Neural cell (in vitro differentiated cells): ENCODE measurements at regions not wholly inside any gene's neighbourhood (a gene's known extent, or its start where the extent isn't known, plus 50 kb on each side); places are given as distances from the start of the nearest gene placed in this dataset.

Experiments
- EP300 ChIP-seq: fragments of 450-650 bp; conservative IDR thresholded peaks from 2 replicates; pipeline ENCODE4 v1.6.1; 2014; ENCODE audit warnings: antibody characterized with exemption, mild to moderate bottlenecking, moderate library complexity; ENCODE audit not compliant: poor library complexity, severe bottlenecking
- EZH2 ChIP-seq: fragments of 200-600, 300-800 bp; shearing (Covaris generic), sonication (generic); IDR thresholded peaks from 2 replicates; pipeline ENCODE4 v1.6.1; 2014; ENCODE audit warnings: antibody characterized with exemption, low read length, borderline replicate concordance, mild to moderate bottlenecking; ENCODE audit not compliant: insufficient read depth, poor library complexity, severe bottlenecking
- POLR2AphosphoS5 ChIP-seq: IDR thresholded peaks from 2 replicates; pipeline ENCODE4 v1.6.1; 2012
- RAD21 ChIP-seq: fragments of 450-650 bp; conservative IDR thresholded peaks from 2 replicates; pipeline ENCODE4 v1.6.1; 2014; ENCODE audit warnings: antibody characterized with exemption, mild to moderate bottlenecking, moderate library complexity
- SMC3 ChIP-seq: fragments of 450-650 bp; conservative IDR thresholded peaks from 2 replicates; pipeline ENCODE4 v1.6.1; 2014; ENCODE audit warnings: antibody characterized with exemption, mild to moderate bottlenecking, moderate library complexity; ENCODE audit not compliant: poor library complexity
- TAF1 ChIP-seq: IDR thresholded peaks from 2 replicates; pipeline ENCODE4 v1.6.1; 2012; ENCODE audit warnings: low read depth
- TF ChIP-seq, protein P1 (sequence below): fragments of 450-650 bp; IDR thresholded peaks from 2 replicates; pipeline ENCODE4 v1.5.1; 2014; ENCODE audit warnings: antibody characterized with exemption, mild to moderate bottlenecking, moderate library complexity; ENCODE audit not compliant: poor library complexity, severe bottlenecking
- TF ChIP-seq, protein P2 (sequence below): IDR thresholded peaks from 2 replicates; pipeline ENCODE4 v1.6.1; 2012; ENCODE audit warnings: borderline replicate concordance

DNA sequence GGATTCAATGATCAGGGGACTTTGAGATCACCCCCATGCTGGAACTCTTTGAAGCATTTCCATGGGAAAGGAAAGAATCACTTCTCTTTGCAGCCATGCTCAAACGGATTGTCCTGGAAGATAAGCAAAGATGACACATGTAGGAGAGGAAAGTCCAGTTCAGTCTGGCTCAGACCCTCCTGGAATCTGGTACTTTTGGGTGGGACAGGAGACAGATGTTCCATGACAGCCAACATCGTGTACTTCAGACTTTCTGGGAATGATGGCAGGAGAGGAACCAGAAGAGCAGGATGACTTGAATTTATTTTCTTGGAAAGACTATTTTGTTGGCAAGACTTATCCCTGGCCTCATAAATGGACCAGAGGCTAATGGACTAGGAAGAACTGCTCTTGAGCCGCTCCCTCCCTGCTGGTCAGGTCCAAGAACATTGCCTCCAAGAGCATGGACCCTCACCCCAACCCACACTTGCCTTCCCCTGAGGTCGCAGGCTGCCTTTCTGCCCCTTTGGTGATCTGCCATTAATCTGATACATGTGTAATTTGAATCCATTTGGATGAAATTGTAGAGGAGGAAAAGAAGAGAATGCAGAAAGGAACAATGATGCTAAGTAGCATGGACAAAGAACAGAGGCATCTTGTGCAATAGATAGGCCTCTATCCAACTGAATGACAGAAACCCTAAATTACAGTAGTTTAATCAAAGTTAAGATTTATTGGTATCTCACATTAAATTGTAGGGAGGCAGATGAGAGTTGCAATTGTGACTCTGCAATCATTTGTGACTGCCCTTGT lies 201.0 kb downstream of the SNX19 start:
- TF ChIP-seq, protein P1, sequence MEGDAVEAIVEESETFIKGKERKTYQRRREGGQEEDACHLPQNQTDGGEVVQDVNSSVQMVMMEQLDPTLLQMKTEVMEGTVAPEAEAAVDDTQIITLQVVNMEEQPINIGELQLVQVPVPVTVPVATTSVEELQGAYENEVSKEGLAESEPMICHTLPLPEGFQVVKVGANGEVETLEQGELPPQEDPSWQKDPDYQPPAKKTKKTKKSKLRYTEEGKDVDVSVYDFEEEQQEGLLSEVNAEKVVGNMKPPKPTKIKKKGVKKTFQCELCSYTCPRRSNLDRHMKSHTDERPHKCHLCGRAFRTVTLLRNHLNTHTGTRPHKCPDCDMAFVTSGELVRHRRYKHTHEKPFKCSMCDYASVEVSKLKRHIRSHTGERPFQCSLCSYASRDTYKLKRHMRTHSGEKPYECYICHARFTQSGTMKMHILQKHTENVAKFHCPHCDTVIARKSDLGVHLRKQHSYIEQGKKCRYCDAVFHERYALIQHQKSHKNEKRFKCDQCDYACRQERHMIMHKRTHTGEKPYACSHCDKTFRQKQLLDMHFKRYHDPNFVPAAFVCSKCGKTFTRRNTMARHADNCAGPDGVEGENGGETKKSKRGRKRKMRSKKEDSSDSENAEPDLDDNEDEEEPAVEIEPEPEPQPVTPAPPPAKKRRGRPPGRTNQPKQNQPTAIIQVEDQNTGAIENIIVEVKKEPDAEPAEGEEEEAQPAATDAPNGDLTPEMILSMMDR: no peak
- TF ChIP-seq SMC3 (no peak), EZH2 (no peak), POLR2AphosphoS5 (no peak), RAD21 (no peak), EP300 (no peak), TAF1 (no peak)
- TF ChIP-seq, protein P2, sequence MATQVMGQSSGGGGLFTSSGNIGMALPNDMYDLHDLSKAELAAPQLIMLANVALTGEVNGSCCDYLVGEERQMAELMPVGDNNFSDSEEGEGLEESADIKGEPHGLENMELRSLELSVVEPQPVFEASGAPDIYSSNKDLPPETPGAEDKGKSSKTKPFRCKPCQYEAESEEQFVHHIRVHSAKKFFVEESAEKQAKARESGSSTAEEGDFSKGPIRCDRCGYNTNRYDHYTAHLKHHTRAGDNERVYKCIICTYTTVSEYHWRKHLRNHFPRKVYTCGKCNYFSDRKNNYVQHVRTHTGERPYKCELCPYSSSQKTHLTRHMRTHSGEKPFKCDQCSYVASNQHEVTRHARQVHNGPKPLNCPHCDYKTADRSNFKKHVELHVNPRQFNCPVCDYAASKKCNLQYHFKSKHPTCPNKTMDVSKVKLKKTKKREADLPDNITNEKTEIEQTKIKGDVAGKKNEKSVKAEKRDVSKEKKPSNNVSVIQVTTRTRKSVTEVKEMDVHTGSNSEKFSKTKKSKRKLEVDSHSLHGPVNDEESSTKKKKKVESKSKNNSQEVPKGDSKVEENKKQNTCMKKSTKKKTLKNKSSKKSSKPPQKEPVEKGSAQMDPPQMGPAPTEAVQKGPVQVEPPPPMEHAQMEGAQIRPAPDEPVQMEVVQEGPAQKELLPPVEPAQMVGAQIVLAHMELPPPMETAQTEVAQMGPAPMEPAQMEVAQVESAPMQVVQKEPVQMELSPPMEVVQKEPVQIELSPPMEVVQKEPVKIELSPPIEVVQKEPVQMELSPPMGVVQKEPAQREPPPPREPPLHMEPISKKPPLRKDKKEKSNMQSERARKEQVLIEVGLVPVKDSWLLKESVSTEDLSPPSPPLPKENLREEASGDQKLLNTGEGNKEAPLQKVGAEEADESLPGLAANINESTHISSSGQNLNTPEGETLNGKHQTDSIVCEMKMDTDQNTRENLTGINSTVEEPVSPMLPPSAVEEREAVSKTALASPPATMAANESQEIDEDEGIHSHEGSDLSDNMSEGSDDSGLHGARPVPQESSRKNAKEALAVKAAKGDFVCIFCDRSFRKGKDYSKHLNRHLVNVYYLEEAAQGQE: no peak
